Suprapubic skin (tissue), 4 donors: ENCODE measurements at regions not wholly inside any gene's neighbourhood (a gene's known extent, or its start where the extent isn't known, plus 50 kb on each side); places are given as distances from the start of the nearest gene placed in this dataset.
"Not testable (repeated sequence)": the region's sequence is repeated elsewhere in the genome, so short reads cannot be mapped to it uniquely, and the experiment has no call there.

Source experiments
- EP300 ChIP-seq: sonication (generic); formaldehyde crosslinking; IDR thresholded peaks from one replicate; pipeline ENCODE4 v1.6.1; 2017; ENCODE audit warnings: antibody characterized with exemption
- POLR2A ChIP-seq, 2 donors: fragments of 450-650 bp; IDR thresholded peaks; one replicate each; pipeline ENCODE4 v1.6.1; 2017; ENCODE audit warnings: antibody characterized with exemption in 2 of 2, mild to moderate bottlenecking in 2 of 2, moderate library complexity in 2 of 2
- POLR2AphosphoS5 ChIP-seq, 3 donors: sonication (generic); formaldehyde crosslinking; IDR thresholded peaks; one replicate each; pipeline ENCODE4 v1.6.1; 2017; ENCODE audit warnings: antibody characterized with exemption in 3 of 3
- TF ChIP-seq, protein P1 (sequence below), 2 donors: fragments of 200-600 bp in 1 of 2; fragments of 450-650 bp in 1 of 2; sonication (generic) in 1 of 2; IDR thresholded peaks; one replicate each; pipeline ENCODE4 v1.5.1; 2016 to 2019; ENCODE audit warnings: antibody characterized with exemption in 2 of 2, mild to moderate bottlenecking in 1 of 2, moderate library complexity in 1 of 2

DNA sequence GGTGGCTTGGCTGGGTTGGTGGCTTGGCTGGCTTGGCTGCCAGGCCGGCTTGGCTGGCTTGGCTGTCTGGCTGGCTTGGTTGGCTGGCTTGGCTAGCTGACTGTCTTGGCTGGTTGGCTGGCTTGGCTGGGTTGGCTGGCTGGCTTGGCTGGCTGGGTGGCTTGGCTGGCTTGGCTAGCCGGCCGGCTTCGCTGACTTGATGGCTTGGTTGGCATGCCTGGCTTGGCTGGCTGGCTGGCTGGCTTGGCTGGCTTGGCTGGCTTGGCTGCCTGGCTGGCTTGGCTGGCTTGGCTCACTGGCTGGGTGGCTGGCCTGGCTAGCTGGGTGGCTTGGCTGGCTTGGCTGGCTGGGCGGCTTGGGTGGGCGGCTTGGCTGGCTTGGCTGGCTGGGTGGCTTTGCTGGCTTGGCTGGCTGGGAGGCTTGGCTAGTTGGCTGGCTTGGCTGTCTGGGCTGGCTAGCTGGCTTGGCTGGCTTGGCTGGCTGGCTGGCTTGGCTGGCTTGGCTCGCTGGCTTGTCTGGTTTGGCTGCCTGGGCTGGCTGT lies 2836.1 kb downstream of the RPIA start:
- TF ChIP-seq, protein P1, sequence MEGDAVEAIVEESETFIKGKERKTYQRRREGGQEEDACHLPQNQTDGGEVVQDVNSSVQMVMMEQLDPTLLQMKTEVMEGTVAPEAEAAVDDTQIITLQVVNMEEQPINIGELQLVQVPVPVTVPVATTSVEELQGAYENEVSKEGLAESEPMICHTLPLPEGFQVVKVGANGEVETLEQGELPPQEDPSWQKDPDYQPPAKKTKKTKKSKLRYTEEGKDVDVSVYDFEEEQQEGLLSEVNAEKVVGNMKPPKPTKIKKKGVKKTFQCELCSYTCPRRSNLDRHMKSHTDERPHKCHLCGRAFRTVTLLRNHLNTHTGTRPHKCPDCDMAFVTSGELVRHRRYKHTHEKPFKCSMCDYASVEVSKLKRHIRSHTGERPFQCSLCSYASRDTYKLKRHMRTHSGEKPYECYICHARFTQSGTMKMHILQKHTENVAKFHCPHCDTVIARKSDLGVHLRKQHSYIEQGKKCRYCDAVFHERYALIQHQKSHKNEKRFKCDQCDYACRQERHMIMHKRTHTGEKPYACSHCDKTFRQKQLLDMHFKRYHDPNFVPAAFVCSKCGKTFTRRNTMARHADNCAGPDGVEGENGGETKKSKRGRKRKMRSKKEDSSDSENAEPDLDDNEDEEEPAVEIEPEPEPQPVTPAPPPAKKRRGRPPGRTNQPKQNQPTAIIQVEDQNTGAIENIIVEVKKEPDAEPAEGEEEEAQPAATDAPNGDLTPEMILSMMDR (IDR thresholded peaks at IDR 0.05) = not testable (repeated sequence)
- not testable (repeated sequence) for TF ChIP-seq POLR2A (IDR thresholded peaks at IDR 0.05); EP300; POLR2AphosphoS5 (IDR thresholded peaks at IDR 0.05)
